MM.1S (cell line): ENCODE measurements at regions not wholly inside any gene's neighbourhood (a gene's known extent, or its start where the extent isn't known, plus 50 kb on each side); places are given as distances from the start of the nearest gene placed in this dataset.

Experiments
- EZH2 ChIP-seq: fragments of 300-600 bp; sonication (generic); optimal IDR thresholded peaks from 2 replicates; pipeline ENCODE3; 2017; ENCODE audit warnings: low read depth, mild to moderate bottlenecking, antibody characterized with exemption, low read length, mixed read lengths
- EZH2phosphoT487 ChIP-seq: fragments of 300-600 bp; sonication (generic); IDR thresholded peaks from 2 replicates; pipeline ENCODE4 v1.6.1; 2018; ENCODE audit warnings: antibody characterized with exemption, low read length
- TF ChIP-seq, protein P1 (sequence below): fragments of 300-600 bp; sonication (generic); IDR thresholded peaks from 2 replicates; pipeline ENCODE4 v1.5.1; 2016; ENCODE audit warnings: antibody characterized with exemption, low read length, mixed read lengths

DNA sequence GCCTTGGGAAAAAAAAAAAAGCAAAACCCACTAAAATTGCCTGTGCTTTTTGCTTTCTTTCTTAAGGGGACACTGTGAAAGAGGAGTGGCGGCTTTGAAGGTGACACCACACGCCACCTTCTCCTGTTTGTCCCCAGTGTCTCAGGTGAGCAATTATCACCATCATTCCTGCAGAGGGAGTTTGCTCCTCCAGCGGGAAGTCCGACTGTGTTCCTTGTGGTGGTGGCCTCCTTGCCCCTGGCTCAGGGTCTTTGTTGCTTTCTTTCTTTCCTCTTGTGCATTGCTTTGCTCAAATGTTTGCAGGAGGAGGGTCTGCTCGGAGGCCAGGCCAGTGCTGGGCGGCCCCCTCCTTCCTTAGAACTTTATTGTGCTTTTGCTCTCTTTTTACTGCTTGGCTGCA, 164.3 kb upstream of the CXCR4 start:
- no peak for TF ChIP-seq EZH2
- TF ChIP-seq, protein P1, sequence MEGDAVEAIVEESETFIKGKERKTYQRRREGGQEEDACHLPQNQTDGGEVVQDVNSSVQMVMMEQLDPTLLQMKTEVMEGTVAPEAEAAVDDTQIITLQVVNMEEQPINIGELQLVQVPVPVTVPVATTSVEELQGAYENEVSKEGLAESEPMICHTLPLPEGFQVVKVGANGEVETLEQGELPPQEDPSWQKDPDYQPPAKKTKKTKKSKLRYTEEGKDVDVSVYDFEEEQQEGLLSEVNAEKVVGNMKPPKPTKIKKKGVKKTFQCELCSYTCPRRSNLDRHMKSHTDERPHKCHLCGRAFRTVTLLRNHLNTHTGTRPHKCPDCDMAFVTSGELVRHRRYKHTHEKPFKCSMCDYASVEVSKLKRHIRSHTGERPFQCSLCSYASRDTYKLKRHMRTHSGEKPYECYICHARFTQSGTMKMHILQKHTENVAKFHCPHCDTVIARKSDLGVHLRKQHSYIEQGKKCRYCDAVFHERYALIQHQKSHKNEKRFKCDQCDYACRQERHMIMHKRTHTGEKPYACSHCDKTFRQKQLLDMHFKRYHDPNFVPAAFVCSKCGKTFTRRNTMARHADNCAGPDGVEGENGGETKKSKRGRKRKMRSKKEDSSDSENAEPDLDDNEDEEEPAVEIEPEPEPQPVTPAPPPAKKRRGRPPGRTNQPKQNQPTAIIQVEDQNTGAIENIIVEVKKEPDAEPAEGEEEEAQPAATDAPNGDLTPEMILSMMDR: no peak
- no peak for TF ChIP-seq EZH2phosphoT487
